Fibroblast of the aortic adventitia (primary cell): ENCODE measurements at regions not wholly inside any gene's neighbourhood (a gene's known extent, or its start where the extent isn't known, plus 50 kb on each side); places are given as distances from the start of the nearest gene placed in this dataset.
A peak's percentile ranks its signal among the peaks of the same experiment; 100 is the strongest.

Experiments used
- DNase-seq: peaks from one replicate; pipeline ENCODE4 v3.0.0-alpha.2; 2010; ENCODE audit warnings: low read depth
- H3K4me3 ChIP-seq: 2 replicates; pipeline ENCODE4 v1.5.1; 2011; ENCODE audit warnings: low read depth, mild to moderate bottlenecking, control low read depth, low read length, moderate library complexity
- CTCF ChIP-seq: IDR thresholded peaks from 2 replicates; pipeline ENCODE4 v1.5.1; 2011; ENCODE audit warnings: mild to moderate bottlenecking, low read length, control low read depth, inconsistent platforms; ENCODE audit not compliant: insufficient read depth

- DNase-seq = no peak
- H3K4me3 ChIP-seq = no peak overlapping the region
- TF ChIP-seq CTCF = no peak
These were observed 149.1 kb upstream of the CD96 start for GRCh38 chr3:111392894-111393398.

- no peak for TF ChIP-seq CTCF
These were observed 129.3 kb upstream of the CD96 start for GRCh38 chr3:111412656-111413055.

GRCh38 chr3:111414531-111414930 is 127.5 kb upstream of the CD96 start:
- no peak overlapping the region for H3K4me3 ChIP-seq
- TF ChIP-seq CTCF = no peak
- DNase-seq = peak; percentile 9

More at GRCh38 chr3:111412656-111413055, 129.3 kb upstream of the CD96 start:
- no peak for DNase-seq
- no peak overlapping the region for H3K4me3 ChIP-seq

GRCh38 chr3:111415018-111415417 is 127.0 kb upstream of the CD96 start:
- no peak for DNase-seq
- no peak overlapping the region for H3K4me3 ChIP-seq

GRCh38 chr3:111418391-111418790 is 123.6 kb upstream of the CD96 start:
- H3K4me3 ChIP-seq = no peak overlapping the region
- TF ChIP-seq CTCF = no peak
- DNase-seq = no peak

More at GRCh38 chr3:111415018-111415417, 127.0 kb upstream of the CD96 start:
- TF ChIP-seq CTCF = no peak

GRCh38 chr3:111428301-111428700 is 113.7 kb upstream of the CD96 start:
- DNase-seq = no peak
- H3K4me3 ChIP-seq = no peak overlapping the region
- TF ChIP-seq CTCF = no peak
